ENCODE measurements at regions not wholly inside any gene's neighbourhood (a gene's known extent, or its start where the extent isn't known, plus 50 kb on each side); places are given as distances from the start of the nearest gene placed in this dataset.

- no peak for TF ChIP-seq CTCF (IDR thresholded peaks at IDR 0.05; ENCODE audit: control insufficient read depth, insufficient read depth, low read depth, low read length, missing control alignments)
- DNase-seq (ENCODE audit: low read depth), result no peak
- H3K4me3 ChIP-seq (ENCODE audit: control insufficient read depth, low read depth, low read length), result no peak overlapping the region
Observed at GRCh38 chr7:113825832-113826231, 93.0 kb downstream of the PPP1R3A start.

GRCh38 chr7:113824117-113824823 is 94.5 kb downstream of the PPP1R3A start:
- no peak for DNase-seq (ENCODE audit: low read depth)
- no peak overlapping the region for H3K4me3 ChIP-seq (ENCODE audit: control insufficient read depth, low read depth, low read length)
- TF ChIP-seq CTCF (IDR thresholded peaks at IDR 0.05; ENCODE audit: control insufficient read depth, insufficient read depth, low read depth, low read length, missing control alignments), result no peak

GRCh38 chr7:113819474-113819873 is 99.3 kb downstream of the PPP1R3A start:
- no peak for DNase-seq (ENCODE audit: low read depth)
- no peak overlapping the region for H3K4me3 ChIP-seq (ENCODE audit: control insufficient read depth, low read depth, low read length)
- no peak for TF ChIP-seq CTCF (IDR thresholded peaks at IDR 0.05; ENCODE audit: control insufficient read depth, insufficient read depth, low read depth, low read length, missing control alignments)

- no peak for DNase-seq (ENCODE audit: low read depth)
- no peak for TF ChIP-seq CTCF (IDR thresholded peaks at IDR 0.05; ENCODE audit: control insufficient read depth, insufficient read depth, low read depth, low read length, missing control alignments)
- H3K4me3 ChIP-seq (ENCODE audit: control insufficient read depth, low read depth, low read length), result no peak overlapping the region
Observed at GRCh38 chr7:113816639-113817038, 102.2 kb downstream of the PPP1R3A start.

GRCh38 chr7:113813471-113813870 is 105.3 kb downstream of the PPP1R3A start:
- no peak overlapping the region for H3K4me3 ChIP-seq (ENCODE audit: control insufficient read depth, low read depth, low read length)
- TF ChIP-seq CTCF (IDR thresholded peaks at IDR 0.05; ENCODE audit: control insufficient read depth, insufficient read depth, low read depth, low read length, missing control alignments), result no peak
- no peak for DNase-seq (ENCODE audit: low read depth)

- DNase-seq (ENCODE audit: low read depth), result no peak
- H3K4me3 ChIP-seq (ENCODE audit: control insufficient read depth, low read depth, low read length), result no peak overlapping the region
- no peak for TF ChIP-seq CTCF (IDR thresholded peaks at IDR 0.05; ENCODE audit: control insufficient read depth, insufficient read depth, low read depth, low read length, missing control alignments)
Observed at GRCh38 chr7:113812591-113813255, 106.1 kb downstream of the PPP1R3A start.
